ENCODE measurements at regions not wholly inside any gene's neighbourhood (a gene's known extent, or its start where the extent isn't known, plus 50 kb on each side); places are given as distances from the start of the nearest gene placed in this dataset.
"Not testable (repeated sequence)": the region's sequence is repeated elsewhere in the genome, so short reads cannot be mapped to it uniquely, and the experiment has no call there.

GRCh38 chr10:57664815-57665214 is 602.9 kb downstream of the IPMK start:
- WGBS (ENCODE audit: insufficient coverage), result 0% methylated on average over 1 of the region's 3 CpGs

GRCh38 chr10:57663401-57663800 is 604.3 kb downstream of the IPMK start:
- H3K27me3 Mint-ChIP-seq, result no peaks in the 10 kb centered on the region
- POLR2A ChIA-PET, result no interaction called here
- H3K4me1 Mint-ChIP-seq, result no peaks in the 10 kb centered on the region
- DNase-seq (no peak), ATAC-seq (replicated peaks in 1 of 4) (no peak)
- CTCF ChIA-PET, result no interaction called here
- Histone ChIP-seq H3K27me3 (replicated peaks in 1 of 2; ENCODE audit: control insufficient read depth in 2 of 2, extremely low read depth in 1 of 2, insufficient read depth in 2 of 2, low read length in 1 of 2) (no peaks in the 10 kb centered on the region), H3K27ac (ENCODE audit: low read length) (no peak overlapping the region), H3K9me3 (no peaks in the 10 kb centered on the region), H3K4me3 (ENCODE audit: control insufficient read depth in 1 of 2, extremely low read depth in 1 of 2, low read length in 1 of 2) (no peak overlapping the region), H3K36me3 (ENCODE audit: control insufficient read depth in 2 of 2, extremely low read depth in 1 of 2, insufficient read depth in 1 of 2, low read length in 1 of 2) (no peaks in the 10 kb centered on the region), H3K4me1 (ENCODE audit: control insufficient read depth in 1 of 2, extremely low read depth in 1 of 2, insufficient read depth in 2 of 2, low read length in 2 of 2) (no peaks in the 10 kb centered on the region)
- no peak overlapping the region for H3K27ac Mint-ChIP-seq
- no CpG with 5 or more reads among the region's 2 CpGs for WGBS (ENCODE audit: insufficient coverage)
- H3K36me3 Mint-ChIP-seq, result no peaks in the 10 kb centered on the region
- H3K9me3 Mint-ChIP-seq, result peaks cover 7 to 11% (median 7%) of the 10 kb centered on the region in 3 donors
- H3K4me3 Mint-ChIP-seq, result no peak overlapping the region

More at GRCh38 chr10:57664815-57665214, 602.9 kb downstream of the IPMK start:
- POLR2A ChIA-PET, result no interaction called here
- ATAC-seq (replicated peaks in 1 of 4) (no peak), DNase-seq (no peak)
- peaks cover 7 to 11% (median 11%) of the 10 kb centered on the region in 3 donors for H3K9me3 Mint-ChIP-seq
- Histone ChIP-seq H3K4me3 (ENCODE audit: control insufficient read depth in 1 of 2, extremely low read depth in 1 of 2, low read length in 1 of 2) (no peak overlapping the region), H3K9me3 (no peaks in the 10 kb centered on the region), H3K36me3 (ENCODE audit: control insufficient read depth in 2 of 2, extremely low read depth in 1 of 2, insufficient read depth in 1 of 2, low read length in 1 of 2) (no peaks in the 10 kb centered on the region), H3K27ac (ENCODE audit: low read length) (no peak overlapping the region), H3K4me1 (ENCODE audit: control insufficient read depth in 1 of 2, extremely low read depth in 1 of 2, insufficient read depth in 2 of 2, low read length in 2 of 2) (no peaks in the 10 kb centered on the region), H3K27me3 (replicated peaks in 1 of 2; ENCODE audit: control insufficient read depth in 2 of 2, extremely low read depth in 1 of 2, insufficient read depth in 2 of 2, low read length in 1 of 2) (no peaks in the 10 kb centered on the region)
- no peak overlapping the region for H3K27ac Mint-ChIP-seq
- no peaks in the 10 kb centered on the region for H3K4me1 Mint-ChIP-seq
- H3K36me3 Mint-ChIP-seq, result no peaks in the 10 kb centered on the region
- CTCF ChIA-PET, result no interaction called here
- no peak overlapping the region for H3K4me3 Mint-ChIP-seq
- H3K27me3 Mint-ChIP-seq, result no peaks in the 10 kb centered on the region

- no peaks in the 10 kb centered on the region for H3K4me1 ChIP-seq (ENCODE audit: control insufficient read depth in 1 of 2, extremely low read depth in 1 of 2, insufficient read depth in 2 of 2, low read length in 2 of 2)
- no peaks in the 10 kb centered on the region for H3K27me3 ChIP-seq (replicated peaks in 1 of 2; ENCODE audit: control insufficient read depth in 2 of 2, extremely low read depth in 1 of 2, insufficient read depth in 2 of 2, low read length in 1 of 2)
- H3K27ac ChIP-seq (ENCODE audit: low read length), result no peak overlapping the region
- Mint-ChIP-seq H3K27ac (no peak overlapping the region), H3K27me3 (no peaks in the 10 kb centered on the region), H3K4me1 (no peaks in the 10 kb centered on the region), H3K36me3 (no peaks in the 10 kb centered on the region), H3K9me3 (peaks cover 0 to 4% (median 3%) of the 10 kb centered on the region in 3 donors), H3K4me3 (no peak overlapping the region)
- H3K4me3 ChIP-seq (ENCODE audit: control insufficient read depth in 1 of 2, extremely low read depth in 1 of 2, low read length in 1 of 2), result no peak overlapping the region
- DNase-seq (no peak), ATAC-seq (replicated peaks in 1 of 4) (no peak)
- ChIA-PET POLR2A (no interaction called here), CTCF (no interaction called here)
- H3K36me3 ChIP-seq (ENCODE audit: control insufficient read depth in 2 of 2, extremely low read depth in 1 of 2, insufficient read depth in 1 of 2, low read length in 1 of 2), result no peaks in the 10 kb centered on the region
- H3K9me3 ChIP-seq, result no peaks in the 10 kb centered on the region
- 100% methylated on average over 2 of the region's 4 CpGs for WGBS (ENCODE audit: insufficient coverage)
These were observed 606.5 kb downstream of the IPMK start for GRCh38 chr10:57661206-57661605.

GRCh38 chr10:57657164-57657765 is 610.4 kb downstream of the IPMK start:
- ChIA-PET POLR2A (no interaction called here), CTCF (interaction anchor here (0.7 to 0.9 kb wide), 3 partner anchors 15 to 987 kb away, joined by 4 to 11 read pairs (median 8); no protein-coding TSS in a partner anchor)
- Histone ChIP-seq H3K27me3 (replicated peaks in 1 of 2; ENCODE audit: control insufficient read depth in 2 of 2, extremely low read depth in 1 of 2, insufficient read depth in 2 of 2, low read length in 1 of 2) (no peaks in the 10 kb centered on the region), H3K4me3 (ENCODE audit: control insufficient read depth in 1 of 2, extremely low read depth in 1 of 2, low read length in 1 of 2) (no peak overlapping the region), H3K9me3 (no peaks in the 10 kb centered on the region), H3K27ac (ENCODE audit: low read length) (no peak overlapping the region), H3K36me3 (ENCODE audit: control insufficient read depth in 2 of 2, extremely low read depth in 1 of 2, insufficient read depth in 1 of 2, low read length in 1 of 2) (no peaks in the 10 kb centered on the region), H3K4me1 (ENCODE audit: control insufficient read depth in 1 of 2, extremely low read depth in 1 of 2, insufficient read depth in 2 of 2, low read length in 2 of 2) (no peaks in the 10 kb centered on the region)
- no peak for ATAC-seq (replicated peaks in 1 of 4)
- H3K9me3 Mint-ChIP-seq, result peaks cover 0 to 7% (median 4%) of the 10 kb centered on the region in 3 donors
- WGBS (ENCODE audit: insufficient coverage), result 0% methylated on average over 1 of the region's 5 CpGs
- no peak overlapping the region for H3K27ac Mint-ChIP-seq
- H3K36me3 Mint-ChIP-seq, result no peaks in the 10 kb centered on the region
- no peaks in the 10 kb centered on the region for H3K4me1 Mint-ChIP-seq
- H3K27me3 Mint-ChIP-seq, result no peaks in the 10 kb centered on the region
- no peak overlapping the region for H3K4me3 Mint-ChIP-seq
- DNase-seq, result peak in 1 of 35 experiments; percentile 5

GRCh38 chr10:57654856-57655255 is 612.8 kb downstream of the IPMK start:
- Mint-ChIP-seq H3K27ac (no peak overlapping the region), H3K36me3 (no peaks in the 10 kb centered on the region), H3K9me3 (peaks cover 0 to 10% (median 4%) of the 10 kb centered on the region in 3 donors), H3K4me3 (no peak overlapping the region), H3K4me1 (no peaks in the 10 kb centered on the region), H3K27me3 (no peaks in the 10 kb centered on the region)
- no peaks in the 10 kb centered on the region for H3K36me3 ChIP-seq (ENCODE audit: control insufficient read depth in 2 of 2, extremely low read depth in 1 of 2, insufficient read depth in 1 of 2, low read length in 1 of 2)
- DNase-seq, result no peak
- CTCF ChIA-PET, result interaction anchor here in 1 of 2 donors (0.5 kb wide), 1 partner anchor 509 kb away, joined by 4 read pairs; no protein-coding TSS in a partner anchor
- H3K4me3 ChIP-seq (ENCODE audit: control insufficient read depth in 1 of 2, extremely low read depth in 1 of 2, low read length in 1 of 2), result no peak overlapping the region
- H3K9me3 ChIP-seq, result no peaks in the 10 kb centered on the region
- POLR2A ChIA-PET, result no interaction called here
- H3K27me3 ChIP-seq (replicated peaks in 1 of 2; ENCODE audit: control insufficient read depth in 2 of 2, extremely low read depth in 1 of 2, insufficient read depth in 2 of 2, low read length in 1 of 2), result no peaks in the 10 kb centered on the region
- no peak overlapping the region for H3K27ac ChIP-seq (ENCODE audit: low read length)
- ATAC-seq (replicated peaks in 1 of 4), result no peak
- no peaks in the 10 kb centered on the region for H3K4me1 ChIP-seq (ENCODE audit: control insufficient read depth in 1 of 2, extremely low read depth in 1 of 2, insufficient read depth in 2 of 2, low read length in 2 of 2)
- WGBS (ENCODE audit: insufficient coverage), result 60% methylated on average over 1 of the region's 2 CpGs

- ATAC-seq (replicated peaks in 1 of 4); H3K4me3 ChIP-seq (ENCODE audit: control insufficient read depth in 1 of 2, extremely low read depth in 1 of 2, low read length in 1 of 2); H3K9me3 ChIP-seq; H3K27ac Mint-ChIP-seq; CTCF ChIA-PET; H3K27me3 ChIP-seq (replicated peaks in 1 of 2; ENCODE audit: control insufficient read depth in 2 of 2, extremely low read depth in 1 of 2, insufficient read depth in 2 of 2, low read length in 1 of 2); H3K27me3 Mint-ChIP-seq; H3K27ac ChIP-seq (ENCODE audit: low read length); POLR2A ChIA-PET; DNase-seq; H3K4me3 Mint-ChIP-seq; H3K36me3 ChIP-seq (ENCODE audit: control insufficient read depth in 2 of 2, extremely low read depth in 1 of 2, insufficient read depth in 1 of 2, low read length in 1 of 2); H3K4me1 Mint-ChIP-seq; H3K4me1 ChIP-seq (ENCODE audit: control insufficient read depth in 1 of 2, extremely low read depth in 1 of 2, insufficient read depth in 2 of 2, low read length in 2 of 2); H3K36me3 Mint-ChIP-seq: not testable (repeated sequence)
- 73% methylated on average over 3 of the region's 3 CpGs for WGBS (ENCODE audit: insufficient coverage)
- H3K9me3 Mint-ChIP-seq, result peaks cover 0 to 15% (median 3%) of the 10 kb centered on the region in 3 donors
These were observed 622.6 kb downstream of the IPMK start for GRCh38 chr10:57645108-57645507.

- POLR2A ChIA-PET, result no interaction called here
- peaks cover 0 to 4% (median under 1%) of the 10 kb centered on the region in 3 donors for H3K9me3 Mint-ChIP-seq
- Histone ChIP-seq H3K9me3 (no peaks in the 10 kb centered on the region), H3K36me3 (ENCODE audit: control insufficient read depth in 2 of 2, extremely low read depth in 1 of 2, insufficient read depth in 1 of 2, low read length in 1 of 2) (no peaks in the 10 kb centered on the region), H3K27me3 (replicated peaks in 1 of 2; ENCODE audit: control insufficient read depth in 2 of 2, extremely low read depth in 1 of 2, insufficient read depth in 2 of 2, low read length in 1 of 2) (no peaks in the 10 kb centered on the region), H3K27ac (ENCODE audit: low read length) (no peak overlapping the region), H3K4me1 (ENCODE audit: control insufficient read depth in 1 of 2, extremely low read depth in 1 of 2, insufficient read depth in 2 of 2, low read length in 2 of 2) (no peaks in the 10 kb centered on the region), H3K4me3 (ENCODE audit: control insufficient read depth in 1 of 2, extremely low read depth in 1 of 2, low read length in 1 of 2) (no peak overlapping the region)
- H3K27ac Mint-ChIP-seq, result no peak overlapping the region
- ATAC-seq (replicated peaks in 1 of 4) (no peak), DNase-seq (no peak)
- no CpG with 5 or more reads among the region's 2 CpGs for WGBS (ENCODE audit: insufficient coverage)
- no peaks in the 10 kb centered on the region for H3K27me3 Mint-ChIP-seq
- H3K4me1 Mint-ChIP-seq, result no peaks in the 10 kb centered on the region
- CTCF ChIA-PET, result no interaction called here
- no peaks in the 10 kb centered on the region for H3K36me3 Mint-ChIP-seq
- H3K4me3 Mint-ChIP-seq, result no peak overlapping the region
These were observed 629.3 kb downstream of the IPMK start for GRCh38 chr10:57638411-57638810.

Measured in T-cell (primary cell).